Naive thymus-derived CD8-positive, alpha-beta T cell (primary cell): ENCODE measurements at regions not wholly inside any gene's neighbourhood (a gene's known extent, or its start where the extent isn't known, plus 50 kb on each side); places are given as distances from the start of the nearest gene placed in this dataset.

ENCODE experiments used
- ATAC-seq, 2 donors: fragments of 150-1000 bp; cut with Tn5 transposase in 1 of 2; sonication (Bioruptor Pico), chemical (Tn5 transposase) in 1 of 2; 1 replicate in 1 of 2; 2 replicates in 1 of 2; pipeline ENCODE4 v1.10.0; 2021; ENCODE audit warnings: mild to moderate bottlenecking in 2 of 2, moderate library complexity in 2 of 2
- POLR2A ChIA-PET: fragments of 350-600 bp; sonication (Branson Sonifier 250); formaldehyde crosslinking; loops from one replicate; lab custom pipeline; 2021; ENCODE audit warnings: antibody characterized with exemption; lab: Charles Lee
- DNase-seq, 10 donors: peaks; one replicate each; pipeline versions ENCODE4 v3.0.0 to v3.0.0-alpha.2; 2020 to 2022
- H3K27ac Mint-ChIP-seq, 10 donors: one replicate each; pipeline ENCODE4 v1.8.0; 2020 to 2022; ENCODE audit warnings: mild to moderate bottlenecking in 10 of 10, mixed read lengths in 10 of 10, moderate library complexity in 4 of 10, inconsistent platforms in 1 of 10
- H3K27me3 Mint-ChIP-seq, 5 donors: one replicate each; pipeline ENCODE4 v1.8.0; 2021 to 2022; ENCODE audit warnings: mixed read lengths in 5 of 5
- H3K36me3 Mint-ChIP-seq, 3 donors: one replicate each; pipeline ENCODE4 v1.8.0; 2020 to 2022; ENCODE audit warnings: mixed read lengths in 3 of 3, mild to moderate bottlenecking in 2 of 3, inconsistent platforms in 1 of 3
- H3K4me1 Mint-ChIP-seq, 4 donors: one replicate each; pipeline ENCODE4 v1.8.0; 2021 to 2022; ENCODE audit warnings: mixed read lengths in 4 of 4
- H3K4me3 Mint-ChIP-seq, 10 donors: one replicate each; pipeline ENCODE4 v1.8.0; 2020 to 2022; ENCODE audit warnings: mild to moderate bottlenecking in 10 of 10, mixed read lengths in 10 of 10, moderate library complexity in 6 of 10, inconsistent platforms in 1 of 10
- H3K9me3 Mint-ChIP-seq, 9 donors: one replicate each; pipeline ENCODE4 v1.8.0; 2020 to 2022; ENCODE audit warnings: mixed read lengths in 9 of 9, mild to moderate bottlenecking in 3 of 9, inconsistent platforms in 1 of 9, moderate library complexity in 1 of 9

GRCh38 chr6:102458990-102459389 is 1065.5 kb downstream of the GRIK2 start:
- Mint-ChIP-seq H3K27me3 (peaks cover 0 to 2% (median 0%) of the 10 kb centered on the region in 5 donors), H3K27ac (no peak overlapping the region), H3K36me3 (no peaks in the 10 kb centered on the region), H3K9me3 (peaks cover 0 to 23% (median 3%) of the 10 kb centered on the region in 9 donors), H3K4me3 (no peak overlapping the region), H3K4me1 (no peaks in the 10 kb centered on the region)
- no peak for ATAC-seq
- DNase-seq, result peak in 1 of 10 donors; percentile 42
- POLR2A ChIA-PET, result no interaction called here

DNA sequence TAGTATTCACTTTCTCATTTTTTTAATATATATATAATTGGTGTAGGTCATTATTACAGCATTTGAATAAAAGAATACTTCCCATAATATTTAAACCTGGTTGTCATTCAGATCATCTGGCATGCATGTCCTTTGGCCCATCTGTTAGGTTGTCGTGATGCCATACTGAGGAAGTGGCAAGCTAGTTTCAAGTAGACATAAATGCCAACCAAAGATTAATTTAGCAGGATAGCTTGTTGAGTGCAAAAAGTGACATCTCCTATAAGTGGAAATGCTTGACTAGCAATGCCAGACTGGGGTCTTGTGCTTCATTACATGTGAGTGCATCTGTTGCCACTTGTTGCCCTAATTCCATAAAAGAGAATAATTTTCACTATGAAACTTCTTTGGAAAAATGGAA is 1044.7 kb downstream of the GRIK2 start:
- no peaks in the 10 kb centered on the region for H3K36me3 Mint-ChIP-seq
- H3K4me3 Mint-ChIP-seq, result no peak overlapping the region
- H3K27me3 Mint-ChIP-seq, result no peaks in the 10 kb centered on the region
- DNase-seq, result no peak
- POLR2A ChIA-PET, result no interaction called here
- H3K27ac Mint-ChIP-seq, result no peak overlapping the region
- H3K9me3 Mint-ChIP-seq, result peaks cover 0 to 10% (median 0%) of the 10 kb centered on the region in 9 donors
- no peaks in the 10 kb centered on the region for H3K4me1 Mint-ChIP-seq
- no peak for ATAC-seq

GRCh38 chr6:102417368-102417998 is 1024.0 kb downstream of the GRIK2 start:
- ATAC-seq, result no peak
- Mint-ChIP-seq H3K27me3 (no peaks in the 10 kb centered on the region), H3K9me3 (peaks cover 0 to 30% (median 8%) of the 10 kb centered on the region in 9 donors), H3K4me3 (no peak overlapping the region), H3K36me3 (no peaks in the 10 kb centered on the region), H3K27ac (no peak overlapping the region), H3K4me1 (no peaks in the 10 kb centered on the region)
- POLR2A ChIA-PET, result no interaction called here
- DNase-seq, result no peak

DNA sequence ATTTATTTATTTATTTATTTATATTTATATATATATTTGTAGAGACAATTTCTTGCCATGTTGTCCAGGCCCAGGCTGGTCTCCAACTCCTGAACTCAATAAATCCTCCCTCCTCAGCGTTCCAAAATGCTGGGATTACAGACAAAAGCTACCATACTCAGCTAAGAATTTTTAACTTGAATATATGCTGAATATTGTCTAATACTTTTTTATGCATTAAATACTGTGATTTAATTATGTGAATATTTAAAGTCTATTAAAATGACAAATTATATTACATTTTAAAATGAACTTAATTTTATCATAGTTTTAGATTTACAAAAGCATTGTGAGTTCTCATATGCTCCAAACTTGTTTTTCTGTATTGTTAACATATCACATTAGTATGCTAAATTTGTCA is 1022.4 kb downstream of the GRIK2 start:
- POLR2A ChIA-PET, result no interaction called here
- no peaks in the 10 kb centered on the region for H3K27me3 Mint-ChIP-seq
- H3K9me3 Mint-ChIP-seq, result peaks cover 0 to 27% (median 4%) of the 10 kb centered on the region in 9 donors
- no peaks in the 10 kb centered on the region for H3K4me1 Mint-ChIP-seq
- H3K27ac Mint-ChIP-seq, result no peak overlapping the region
- DNase-seq (no peak), ATAC-seq (no peak)
- no peak overlapping the region for H3K4me3 Mint-ChIP-seq
- no peaks in the 10 kb centered on the region for H3K36me3 Mint-ChIP-seq

- Mint-ChIP-seq H3K27ac (no peak overlapping the region), H3K4me1 (no peaks in the 10 kb centered on the region), H3K4me3 (no peak overlapping the region), H3K36me3 (no peaks in the 10 kb centered on the region), H3K9me3 (peaks cover 0 to 7% (median under 1%) of the 10 kb centered on the region in 9 donors), H3K27me3 (no peaks in the 10 kb centered on the region)
- DNase-seq (no peak), ATAC-seq (no peak)
- POLR2A ChIA-PET, result no interaction called here
These were observed 1018.3 kb downstream of the GRIK2 start for GRCh38 chr6:102411796-102412195.

- Mint-ChIP-seq H3K4me3 (no peak overlapping the region), H3K4me1 (no peaks in the 10 kb centered on the region), H3K27me3 (no peaks in the 10 kb centered on the region), H3K9me3 (peaks cover 0 to 10% (median 2%) of the 10 kb centered on the region in 9 donors), H3K27ac (no peak overlapping the region), H3K36me3 (no peaks in the 10 kb centered on the region)
- ATAC-seq, result no peak
- no peak for DNase-seq
- POLR2A ChIA-PET, result no interaction called here
These were observed 1014.6 kb downstream of the GRIK2 start for GRCh38 chr6:102407886-102408741.

- H3K27ac Mint-ChIP-seq, result no peak overlapping the region
- DNase-seq (no peak), ATAC-seq (no peak)
- H3K4me3 Mint-ChIP-seq, result no peak overlapping the region
- peaks cover 0 to 10% (median 2%) of the 10 kb centered on the region in 9 donors for H3K9me3 Mint-ChIP-seq
- no peaks in the 10 kb centered on the region for H3K36me3 Mint-ChIP-seq
- POLR2A ChIA-PET, result no interaction called here
- H3K27me3 Mint-ChIP-seq, result no peaks in the 10 kb centered on the region
- no peaks in the 10 kb centered on the region for H3K4me1 Mint-ChIP-seq
These were observed 1012.4 kb downstream of the GRIK2 start for GRCh38 chr6:102405860-102406259.

DNA sequence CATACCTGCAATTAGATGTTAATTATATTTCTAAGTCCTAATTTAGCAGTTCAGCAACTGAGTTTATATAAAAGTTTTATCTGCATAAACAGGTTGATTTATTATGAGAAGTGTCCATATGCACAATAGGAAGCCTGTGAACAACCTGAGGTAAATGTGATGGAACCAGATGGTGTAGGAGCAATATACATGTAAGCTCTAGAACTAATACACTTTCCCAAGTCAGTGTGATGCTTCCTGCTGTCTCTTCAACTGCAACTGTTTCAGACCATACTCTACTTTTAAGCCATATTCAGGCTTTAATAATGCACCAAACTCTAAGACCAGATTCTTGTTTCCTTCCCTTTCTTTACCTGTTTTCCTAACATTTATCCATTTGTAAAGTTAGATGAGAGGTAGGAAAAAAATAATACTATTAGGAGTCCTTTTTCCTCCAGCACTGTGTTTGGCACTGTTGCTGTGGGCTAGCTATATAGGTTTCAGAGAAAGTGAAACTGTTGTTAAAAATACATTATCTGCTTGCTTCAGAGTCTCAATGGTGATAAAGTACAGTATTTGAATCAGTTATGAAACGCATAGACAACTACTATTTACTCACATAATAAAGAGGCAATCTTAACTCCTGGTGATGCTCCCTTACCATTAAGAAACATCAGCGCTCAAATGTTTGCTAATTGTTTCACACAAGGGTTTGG is 1009.3 kb downstream of the GRIK2 start:
- DNase-seq, result no peak
- POLR2A ChIA-PET, result no interaction called here
- H3K27ac Mint-ChIP-seq, result no peak overlapping the region
- peaks cover 0 to 14% (median 4%) of the 10 kb centered on the region in 9 donors for H3K9me3 Mint-ChIP-seq
- no peaks in the 10 kb centered on the region for H3K36me3 Mint-ChIP-seq
- no peaks in the 10 kb centered on the region for H3K27me3 Mint-ChIP-seq
- no peaks in the 10 kb centered on the region for H3K4me1 Mint-ChIP-seq
- no peak overlapping the region for H3K4me3 Mint-ChIP-seq
- no peak for ATAC-seq

GRCh38 chr6:102398788-102399390 is 1005.4 kb downstream of the GRIK2 start:
- no peak for ATAC-seq
- peaks cover 0 to 15% (median 6%) of the 10 kb centered on the region in 9 donors for H3K9me3 Mint-ChIP-seq
- DNase-seq, result no peak
- H3K4me1 Mint-ChIP-seq, result no peaks in the 10 kb centered on the region
- H3K4me3 Mint-ChIP-seq, result no peak overlapping the region
- no peaks in the 10 kb centered on the region for H3K27me3 Mint-ChIP-seq
- no peaks in the 10 kb centered on the region for H3K36me3 Mint-ChIP-seq
- POLR2A ChIA-PET, result no interaction called here
- H3K27ac Mint-ChIP-seq, result no peak overlapping the region

DNA sequence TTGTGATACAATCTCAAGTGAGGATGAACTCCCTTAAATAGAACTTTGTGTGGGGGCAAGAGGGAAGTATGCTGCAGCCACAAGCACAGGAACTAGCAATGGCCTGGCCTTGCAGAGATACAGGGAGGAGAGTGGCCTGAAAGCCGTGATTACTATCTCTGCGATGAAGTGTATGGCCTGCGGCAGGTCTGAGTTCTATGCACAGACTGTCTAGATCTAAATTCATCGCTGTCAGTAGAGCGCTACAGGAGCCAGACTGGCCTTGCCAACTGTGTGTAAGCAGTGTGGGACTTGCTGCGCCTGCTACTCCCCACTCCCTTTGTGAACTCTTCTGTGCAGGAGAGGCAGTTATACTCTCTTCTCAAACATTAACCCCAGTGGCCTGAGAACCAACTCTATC is 997.0 kb downstream of the GRIK2 start:
- DNase-seq, result no peak
- H3K27ac Mint-ChIP-seq, result no peak overlapping the region
- POLR2A ChIA-PET, result no interaction called here
- peaks cover 0 to 29% (median 12%) of the 10 kb centered on the region in 9 donors for H3K9me3 Mint-ChIP-seq
- H3K4me1 Mint-ChIP-seq, result no peaks in the 10 kb centered on the region
- H3K4me3 Mint-ChIP-seq, result no peak overlapping the region
- H3K36me3 Mint-ChIP-seq, result no peaks in the 10 kb centered on the region
- H3K27me3 Mint-ChIP-seq, result no peaks in the 10 kb centered on the region
- ATAC-seq, result no peak

- H3K9me3 Mint-ChIP-seq, result peaks cover 0 to 29% (median 12%) of the 10 kb centered on the region in 9 donors
- H3K27me3 Mint-ChIP-seq, result no peaks in the 10 kb centered on the region
- H3K4me3 Mint-ChIP-seq, result no peak overlapping the region
- H3K36me3 Mint-ChIP-seq, result no peaks in the 10 kb centered on the region
- no peaks in the 10 kb centered on the region for H3K4me1 Mint-ChIP-seq
- no peak overlapping the region for H3K27ac Mint-ChIP-seq
- POLR2A ChIA-PET, result no interaction called here
- DNase-seq, result no peak
- no peak for ATAC-seq
These were observed 996.5 kb downstream of the GRIK2 start for GRCh38 chr6:102389994-102390393.

- H3K9me3 Mint-ChIP-seq, result peaks cover 0 to 9% (median 1%) of the 10 kb centered on the region in 9 donors
- POLR2A ChIA-PET, result no interaction called here
- H3K27me3 Mint-ChIP-seq, result no peaks in the 10 kb centered on the region
- H3K4me3 Mint-ChIP-seq, result no peak overlapping the region
- H3K4me1 Mint-ChIP-seq, result no peaks in the 10 kb centered on the region
- no peaks in the 10 kb centered on the region for H3K36me3 Mint-ChIP-seq
- H3K27ac Mint-ChIP-seq, result no peak overlapping the region
- ATAC-seq (no peak), DNase-seq (no peak)
These were observed 994.0 kb downstream of the GRIK2 start for GRCh38 chr6:102387326-102388033.
